ENCODE measurements at regions not wholly inside any gene's neighbourhood (a gene's known extent, or its start where the extent isn't known, plus 50 kb on each side); places are given as distances from the start of the nearest gene placed in this dataset.

GRCh38 chr2:204477358-204477950, 67.8 kb upstream of the PARD3B start:
- no peaks in the 10 kb centered on the region for H3K9me2 ChIP-seq (replicated peaks; ENCODE audit: control insufficient read depth, low read length)
- no peaks in the 10 kb centered on the region for H3K79me2 ChIP-seq (ENCODE audit: control insufficient read depth, low read length)
- no peak overlapping the region for H3K4me2 ChIP-seq (ENCODE audit: low read length)
- no peaks in the 10 kb centered on the region for H3K27me3 ChIP-seq (ENCODE audit: control insufficient read depth, low read length)
- no peak overlapping the region for H3K27ac ChIP-seq (ENCODE audit: low read depth, low read length)
- no peaks in the 10 kb centered on the region for H3K4me1 ChIP-seq (ENCODE audit: control insufficient read depth, low read length)
- no peaks in the 10 kb centered on the region for H3K36me3 ChIP-seq (ENCODE audit: control insufficient read depth, low read length)
- H4K20me1 ChIP-seq (ENCODE audit: control insufficient read depth, insufficient read depth, low read depth, low read length) = no peaks in the 10 kb centered on the region
- H3F3A ChIP-seq (ENCODE audit: control insufficient read depth, insufficient read depth) = no peaks in the 10 kb centered on the region
- no peak overlapping the region for H3K4me3 ChIP-seq (ENCODE audit: low read length)
- TF ChIP-seq EZH2phosphoT487 (IDR thresholded peaks at IDR 0.05; ENCODE audit: borderline replicate concordance, low read length) (no peak), CTCF (IDR thresholded peaks at IDR 0.05; ENCODE audit: low read depth, low read length, poor library complexity, severe bottlenecking) (no peak)
- no peaks in the 10 kb centered on the region for H3K9me3 ChIP-seq (ENCODE audit: control insufficient read depth, insufficient read depth, low read length)

- H3K79me2 ChIP-seq (ENCODE audit: control insufficient read depth, low read length) = no peaks in the 10 kb centered on the region
- no peaks in the 10 kb centered on the region for H3K9me2 ChIP-seq (replicated peaks; ENCODE audit: control insufficient read depth, low read length)
- TF ChIP-seq EZH2phosphoT487 (IDR thresholded peaks at IDR 0.05; ENCODE audit: borderline replicate concordance, low read length) = no peak
- TF ChIP-seq CTCF (IDR thresholded peaks at IDR 0.05; ENCODE audit: low read depth, low read length, poor library complexity, severe bottlenecking) = no peak
- no peaks in the 10 kb centered on the region for H3F3A ChIP-seq (ENCODE audit: control insufficient read depth, insufficient read depth)
- H3K36me3 ChIP-seq (ENCODE audit: control insufficient read depth, low read length) = no peaks in the 10 kb centered on the region
- no peak overlapping the region for H3K4me3 ChIP-seq (ENCODE audit: low read length)
- H3K4me2 ChIP-seq (ENCODE audit: low read length) = no peak overlapping the region
- H3K9me3 ChIP-seq (ENCODE audit: control insufficient read depth, insufficient read depth, low read length) = no peaks in the 10 kb centered on the region
- H4K20me1 ChIP-seq (ENCODE audit: control insufficient read depth, insufficient read depth, low read depth, low read length) = no peaks in the 10 kb centered on the region
- H3K27ac ChIP-seq (ENCODE audit: low read depth, low read length) = no peak overlapping the region
- H3K4me1 ChIP-seq (ENCODE audit: control insufficient read depth, low read length) = no peaks in the 10 kb centered on the region
- H3K27me3 ChIP-seq (ENCODE audit: control insufficient read depth, low read length) = no peaks in the 10 kb centered on the region
Observed at GRCh38 chr2:204479557-204479956, 65.7 kb upstream of the PARD3B start.

- TF ChIP-seq CTCF (IDR thresholded peaks at IDR 0.05; ENCODE audit: low read depth, low read length, poor library complexity, severe bottlenecking) = no peak
- no peak for TF ChIP-seq EZH2phosphoT487 (IDR thresholded peaks at IDR 0.05; ENCODE audit: borderline replicate concordance, low read length)
- no peaks in the 10 kb centered on the region for H3K9me2 ChIP-seq (replicated peaks; ENCODE audit: control insufficient read depth, low read length)
- no peak overlapping the region for H3K27ac ChIP-seq (ENCODE audit: low read depth, low read length)
- H3K79me2 ChIP-seq (ENCODE audit: control insufficient read depth, low read length) = no peaks in the 10 kb centered on the region
- H3K36me3 ChIP-seq (ENCODE audit: control insufficient read depth, low read length) = no peaks in the 10 kb centered on the region
- no peaks in the 10 kb centered on the region for H4K20me1 ChIP-seq (ENCODE audit: control insufficient read depth, insufficient read depth, low read depth, low read length)
- H3K9me3 ChIP-seq (ENCODE audit: control insufficient read depth, insufficient read depth, low read length) = no peaks in the 10 kb centered on the region
- H3K4me1 ChIP-seq (ENCODE audit: control insufficient read depth, low read length) = no peaks in the 10 kb centered on the region
- no peak overlapping the region for H3K4me3 ChIP-seq (ENCODE audit: low read length)
- no peaks in the 10 kb centered on the region for H3K27me3 ChIP-seq (ENCODE audit: control insufficient read depth, low read length)
- H3F3A ChIP-seq (ENCODE audit: control insufficient read depth, insufficient read depth) = no peaks in the 10 kb centered on the region
- H3K4me2 ChIP-seq (ENCODE audit: low read length) = no peak overlapping the region
Observed at GRCh38 chr2:204480676-204481075, 64.6 kb upstream of the PARD3B start.

All from DOHH2 (cell line).